ENCODE measurements at regions not wholly inside any gene's neighbourhood (a gene's known extent, or its start where the extent isn't known, plus 50 kb on each side); places are given as distances from the start of the nearest gene placed in this dataset.

- DNase-seq, result no peak
Measured at GRCh38 chr22:49426098-49426497, 401.6 kb downstream of the BRD1 start.

GRCh38 chr22:49425356-49425755 is 402.3 kb downstream of the BRD1 start:
- no peak for DNase-seq

- DNase-seq, result no peak
Measured at GRCh38 chr22:49424893-49425270, 402.8 kb downstream of the BRD1 start.

GRCh38 chr22:49423125-49423650 is 404.5 kb downstream of the BRD1 start:
- DNase-seq, result no peak

DNA sequence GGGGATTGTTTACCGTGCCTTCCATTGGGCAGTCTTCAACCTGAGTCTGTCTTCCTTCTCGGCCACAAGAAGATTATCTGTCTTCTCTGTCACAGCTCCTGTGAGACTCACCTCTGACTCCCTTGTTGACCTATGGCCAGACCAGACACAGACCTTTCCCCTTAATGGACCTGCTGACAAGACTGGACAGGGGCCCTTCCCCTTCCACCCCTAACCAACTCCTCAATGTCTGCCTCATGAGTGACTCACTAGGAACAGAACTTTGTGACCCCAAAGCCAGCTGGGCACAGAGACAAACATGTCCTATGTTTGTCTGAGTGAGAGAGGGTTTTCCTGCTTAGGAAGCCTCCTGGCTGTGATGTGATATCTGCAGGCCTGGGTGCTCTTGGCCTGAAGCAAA is 405.0 kb downstream of the BRD1 start:
- no peak for DNase-seq

DNA sequence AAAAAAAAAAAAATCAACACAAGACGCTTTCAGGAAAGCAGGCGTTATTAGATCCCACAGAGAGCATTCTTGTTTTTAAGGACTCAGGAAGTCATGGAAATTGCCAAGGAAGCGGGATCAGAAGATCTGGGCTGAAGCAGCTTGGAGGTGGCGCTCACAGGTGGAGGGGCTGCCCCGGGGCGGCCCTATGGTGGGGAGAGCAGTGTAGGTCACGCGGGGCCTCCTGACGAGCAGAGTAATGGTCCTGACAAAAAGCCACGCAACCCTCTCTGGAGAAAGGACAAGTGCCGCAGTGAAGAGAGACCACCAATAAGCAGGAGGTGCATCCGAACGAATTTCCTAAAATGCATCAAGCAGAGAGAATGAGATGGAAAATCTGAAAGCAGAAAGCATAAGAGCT is 407.0 kb downstream of the BRD1 start:
- DNase-seq, result no peak

- DNase-seq, result no peak
Measured at GRCh38 chr22:49419661-49420060, 408.0 kb downstream of the BRD1 start.

DNA sequence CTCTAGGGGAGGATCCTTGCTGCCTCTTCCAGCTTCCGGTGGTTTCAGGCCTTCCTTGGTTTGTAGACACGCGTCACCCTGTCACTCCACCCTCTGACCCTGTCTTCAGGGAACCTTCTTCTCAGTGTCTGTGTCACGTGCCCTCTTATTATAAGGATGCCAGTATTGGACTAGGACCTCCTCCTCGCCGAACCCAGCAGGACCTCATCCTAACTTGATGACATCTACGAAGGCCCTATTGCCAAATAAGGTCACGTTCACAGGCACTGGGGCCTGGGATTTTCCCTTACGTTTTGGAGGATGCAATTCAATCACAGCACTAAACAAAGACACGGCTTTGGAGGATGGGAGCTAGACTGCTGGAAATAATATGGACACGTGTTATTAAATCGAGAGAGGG is 408.7 kb downstream of the BRD1 start:
- DNase-seq, result no peak

GRCh38 chr22:49418341-49418894 is 409.3 kb downstream of the BRD1 start:
- DNase-seq, result no peak

DNA sequence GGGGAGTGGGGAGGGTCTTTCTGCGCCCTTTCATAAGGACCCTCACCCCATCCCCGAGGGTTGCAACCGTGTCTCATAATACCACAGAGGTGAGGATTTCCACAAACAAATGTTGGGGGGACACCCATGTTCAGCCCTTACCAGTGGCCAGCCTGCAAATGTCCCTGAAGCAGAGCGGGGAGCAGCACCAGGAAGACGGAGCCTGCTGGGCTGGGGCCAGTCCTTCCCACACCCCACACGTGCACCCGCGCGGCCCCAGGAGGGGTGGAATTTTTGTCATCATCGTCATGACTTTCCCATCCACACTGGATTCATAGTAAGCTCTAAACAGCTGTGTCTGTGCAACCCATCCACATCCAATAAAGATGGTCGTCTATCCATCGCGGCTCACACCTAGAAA is 409.8 kb downstream of the BRD1 start:
- no peak for DNase-seq

DNA sequence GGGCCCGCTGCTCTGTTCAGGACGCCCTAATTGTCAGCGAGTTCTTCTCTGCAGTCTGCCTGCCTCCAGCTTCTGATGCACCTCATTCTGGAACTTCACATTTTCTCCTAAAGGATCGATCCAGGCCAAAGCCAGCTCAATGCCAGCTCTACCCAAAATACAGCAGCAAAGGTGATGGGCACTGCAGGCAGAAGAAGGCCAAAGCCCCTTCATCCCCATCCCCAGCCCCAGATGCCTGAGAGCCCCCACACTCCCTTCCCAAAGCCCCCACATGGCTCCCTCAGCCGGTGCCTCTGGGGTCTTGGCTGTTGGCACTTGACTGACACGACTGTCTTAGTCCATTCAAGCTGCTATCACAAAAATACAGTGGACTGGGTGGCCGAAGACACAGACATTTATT is 410.3 kb downstream of the BRD1 start:
- no peak for DNase-seq

DNA sequence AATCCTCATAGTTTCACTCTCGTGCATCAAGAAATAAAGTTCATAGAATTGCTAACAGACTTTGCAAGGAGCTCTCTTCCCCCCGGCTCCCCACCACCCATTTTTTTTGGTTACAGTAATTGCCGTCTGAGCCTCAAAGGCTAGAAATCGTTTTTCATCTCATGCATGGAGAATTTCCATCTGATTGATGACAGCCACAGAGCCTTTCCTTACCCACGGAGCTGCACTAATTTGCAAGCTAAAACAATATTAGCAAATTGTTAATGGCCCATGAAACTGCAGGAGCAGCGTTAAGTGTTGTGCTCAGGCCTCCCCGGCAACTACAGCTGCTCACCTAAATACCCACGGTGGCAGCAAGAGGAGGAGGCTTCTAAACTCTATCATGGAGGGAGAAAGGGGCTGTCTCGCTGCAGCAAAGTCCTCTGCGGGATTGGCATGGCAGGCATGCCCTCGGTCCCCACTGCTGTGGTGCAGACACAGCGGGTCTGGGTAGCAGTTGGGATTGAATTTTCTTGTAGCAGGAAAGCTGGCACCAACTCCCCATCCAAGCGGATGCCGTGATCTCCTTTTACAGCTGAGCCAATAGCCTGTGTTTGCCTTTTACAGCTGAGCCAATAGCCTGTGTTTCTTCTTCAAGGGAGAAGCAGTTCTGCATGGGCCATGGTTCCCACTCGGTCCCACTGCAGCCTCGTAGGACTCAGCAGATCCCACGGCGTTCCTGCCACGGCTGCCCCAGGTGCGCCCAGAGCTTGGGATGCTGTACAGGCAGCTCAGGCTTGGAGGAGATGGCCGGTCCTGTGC is 412.3 kb downstream of the BRD1 start:
- no peak for DNase-seq

- DNase-seq, result no peak
Measured at GRCh38 chr22:49413551-49413950, 414.1 kb downstream of the BRD1 start.

DNA sequence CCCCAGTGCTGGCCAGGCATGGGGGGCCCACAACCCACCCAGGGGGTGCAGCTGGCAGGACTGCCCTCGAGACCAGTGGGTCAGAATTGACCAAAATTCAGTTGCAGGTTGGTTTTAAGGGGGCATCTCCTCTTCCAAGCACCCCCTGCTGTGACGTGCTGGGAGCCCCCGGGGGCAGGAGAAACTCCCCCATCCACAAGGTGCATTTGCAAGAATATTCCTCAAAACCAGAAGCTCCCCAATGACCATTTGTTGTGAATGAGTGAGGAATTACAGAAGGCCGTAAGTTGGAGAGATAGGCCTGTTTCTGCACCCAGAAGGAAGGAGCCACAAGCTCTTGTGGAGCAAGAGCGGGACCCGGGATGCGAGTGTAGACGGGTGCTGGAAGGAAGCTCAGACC is 414.5 kb downstream of the BRD1 start:
- no peak for DNase-seq

- DNase-seq, result no peak
Measured at GRCh38 chr22:49412236-49412635, 415.4 kb downstream of the BRD1 start.

- no peak for DNase-seq
Measured at GRCh38 chr22:49411236-49411635, 416.4 kb downstream of the BRD1 start.

DNA sequence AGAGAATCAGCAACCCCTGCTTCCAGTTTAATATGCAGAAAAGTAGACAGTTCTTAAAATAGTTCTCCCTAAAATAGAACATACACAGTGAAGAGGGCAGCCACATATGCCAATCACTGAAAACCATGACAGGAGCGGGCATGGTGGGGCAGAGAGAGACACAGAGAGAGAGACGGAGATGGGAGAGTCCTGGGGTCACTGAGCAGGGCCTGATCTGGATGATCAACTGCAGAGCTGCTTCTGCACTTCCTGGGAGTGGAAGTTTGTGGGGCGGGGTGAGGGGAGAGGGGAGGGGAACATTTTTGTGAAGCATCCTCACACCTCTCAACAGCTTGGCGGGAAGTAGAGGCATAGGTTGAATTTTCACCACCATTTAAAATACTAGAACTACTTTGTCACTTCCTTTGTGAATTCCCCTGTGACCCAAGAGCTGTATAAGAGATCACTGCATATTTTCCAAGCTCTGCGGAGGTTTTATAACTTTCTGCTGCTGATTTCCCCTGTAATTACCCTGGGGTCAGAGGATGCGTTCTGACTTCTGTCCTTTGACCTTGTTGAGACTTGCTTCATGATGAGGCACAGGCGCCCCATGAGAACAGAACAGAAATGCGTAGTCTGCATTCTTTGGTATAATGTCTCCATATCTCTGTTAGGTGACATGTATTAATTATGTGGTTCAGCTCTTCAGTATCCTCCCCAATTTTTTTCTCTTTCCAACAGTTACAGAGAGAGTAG is 419.4 kb downstream of the BRD1 start:
- DNase-seq, result no peak

DNA sequence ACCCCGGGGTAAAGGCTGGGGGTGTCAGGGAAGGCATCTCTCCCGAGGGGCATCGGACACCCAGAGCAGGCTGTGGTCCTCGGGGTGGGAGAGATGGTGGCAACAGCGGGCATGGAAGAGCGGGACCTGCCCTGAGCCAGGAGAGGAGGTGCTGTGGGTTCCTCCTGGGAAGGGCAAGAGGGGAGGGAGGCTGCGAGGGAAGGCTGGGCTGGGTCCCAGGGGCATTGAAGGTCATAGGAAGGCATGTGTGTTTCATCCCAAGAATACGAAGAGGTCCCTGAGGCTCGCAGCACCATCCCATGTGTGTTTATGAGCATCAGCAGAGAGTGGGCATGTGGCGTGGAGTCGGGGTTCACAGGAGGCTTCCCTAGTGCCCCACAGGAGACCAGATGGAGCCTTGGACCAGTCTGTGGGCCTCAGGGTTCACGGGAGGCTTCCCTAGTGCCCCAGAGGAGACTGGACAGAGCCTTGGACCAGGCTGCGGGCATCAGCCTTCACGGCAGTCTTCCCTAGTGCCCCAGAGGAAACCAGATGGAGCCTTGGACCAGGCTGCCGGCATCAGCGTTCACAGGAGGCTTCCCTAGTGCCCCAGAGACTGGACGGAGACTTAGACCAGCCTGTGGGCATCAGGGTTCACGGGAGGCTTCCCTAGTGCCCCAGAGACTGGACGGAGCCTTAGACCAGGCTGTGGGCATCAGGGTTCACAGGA is 420.6 kb downstream of the BRD1 start:
- no peak for DNase-seq

GRCh38 chr22:49406047-49406650 is 421.5 kb downstream of the BRD1 start:
- DNase-seq, result no peak

GRCh38 chr22:49405590-49405989 is 422.1 kb downstream of the BRD1 start:
- no peak for DNase-seq

DNA sequence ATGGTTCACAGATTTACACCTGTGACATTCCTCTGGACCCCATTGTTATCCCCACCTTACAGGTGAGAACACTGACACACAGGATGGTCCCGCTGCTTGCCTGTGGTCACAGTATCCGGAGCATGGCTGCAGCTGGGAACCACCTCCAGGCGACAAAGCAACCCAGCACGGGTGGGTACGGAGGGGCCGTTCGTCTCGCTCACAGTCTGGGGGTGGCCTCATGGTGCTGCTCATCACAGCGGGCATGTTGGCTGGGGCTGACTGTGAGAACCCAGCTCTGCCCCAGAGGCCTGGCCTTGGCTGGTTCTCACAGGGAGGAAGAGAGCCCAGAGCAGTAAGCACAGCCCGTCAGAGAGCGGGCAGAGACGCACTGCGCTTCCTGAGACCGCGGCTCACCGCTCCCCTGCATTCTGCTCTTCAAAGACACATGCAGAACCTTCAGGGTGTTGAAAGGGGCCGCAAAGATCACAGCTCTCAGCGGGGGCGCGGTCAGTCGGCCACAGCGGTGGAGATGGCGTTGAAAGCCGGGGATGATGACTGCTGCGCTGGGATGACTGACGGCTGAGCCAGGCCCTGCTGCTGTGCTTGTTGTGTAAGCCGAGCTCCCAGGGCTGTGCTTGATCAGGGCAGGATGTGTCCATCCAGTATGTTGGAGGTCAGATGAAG is 423.0 kb downstream of the BRD1 start:
- no peak for DNase-seq

- DNase-seq, result no peak
Measured at GRCh38 chr22:49404020-49404419, 423.7 kb downstream of the BRD1 start.
